ENCODE measurements at regions not wholly inside any gene's neighbourhood (a gene's known extent, or its start where the extent isn't known, plus 50 kb on each side); places are given as distances from the start of the nearest gene placed in this dataset.
A peak's percentile ranks its signal among the peaks of the same experiment; 100 is the strongest.

DNA sequence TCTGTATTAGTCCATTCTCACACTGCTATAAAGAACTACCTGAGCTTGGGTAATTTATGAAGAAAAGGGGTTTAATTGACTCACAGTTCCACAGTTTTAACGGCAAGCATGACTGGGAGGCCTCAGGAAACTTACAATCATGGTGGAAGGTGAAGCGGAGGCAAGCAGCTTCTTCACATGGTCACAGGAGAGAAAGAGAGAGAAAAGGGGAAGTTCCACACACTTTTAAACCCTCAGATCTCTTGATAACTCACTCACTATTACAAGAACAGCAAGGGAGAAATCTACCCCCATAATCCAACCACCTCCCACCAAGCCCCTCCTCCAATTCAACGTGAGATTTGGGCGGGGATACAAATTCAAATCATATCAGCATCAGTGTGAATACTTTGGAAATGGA is 133.4 kb upstream of the SLC30A5 start:
- no peak for DNase-seq (ENCODE audit: low read depth)
- TF ChIP-seq, protein P1, sequence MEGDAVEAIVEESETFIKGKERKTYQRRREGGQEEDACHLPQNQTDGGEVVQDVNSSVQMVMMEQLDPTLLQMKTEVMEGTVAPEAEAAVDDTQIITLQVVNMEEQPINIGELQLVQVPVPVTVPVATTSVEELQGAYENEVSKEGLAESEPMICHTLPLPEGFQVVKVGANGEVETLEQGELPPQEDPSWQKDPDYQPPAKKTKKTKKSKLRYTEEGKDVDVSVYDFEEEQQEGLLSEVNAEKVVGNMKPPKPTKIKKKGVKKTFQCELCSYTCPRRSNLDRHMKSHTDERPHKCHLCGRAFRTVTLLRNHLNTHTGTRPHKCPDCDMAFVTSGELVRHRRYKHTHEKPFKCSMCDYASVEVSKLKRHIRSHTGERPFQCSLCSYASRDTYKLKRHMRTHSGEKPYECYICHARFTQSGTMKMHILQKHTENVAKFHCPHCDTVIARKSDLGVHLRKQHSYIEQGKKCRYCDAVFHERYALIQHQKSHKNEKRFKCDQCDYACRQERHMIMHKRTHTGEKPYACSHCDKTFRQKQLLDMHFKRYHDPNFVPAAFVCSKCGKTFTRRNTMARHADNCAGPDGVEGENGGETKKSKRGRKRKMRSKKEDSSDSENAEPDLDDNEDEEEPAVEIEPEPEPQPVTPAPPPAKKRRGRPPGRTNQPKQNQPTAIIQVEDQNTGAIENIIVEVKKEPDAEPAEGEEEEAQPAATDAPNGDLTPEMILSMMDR (IDR thresholded peaks at IDR 0.05; ENCODE audit: control insufficient read depth, extremely low read depth, insufficient read depth): no peak
- no peak overlapping the region for H3K4me3 ChIP-seq (ENCODE audit: low read depth, low read length)

DNA sequence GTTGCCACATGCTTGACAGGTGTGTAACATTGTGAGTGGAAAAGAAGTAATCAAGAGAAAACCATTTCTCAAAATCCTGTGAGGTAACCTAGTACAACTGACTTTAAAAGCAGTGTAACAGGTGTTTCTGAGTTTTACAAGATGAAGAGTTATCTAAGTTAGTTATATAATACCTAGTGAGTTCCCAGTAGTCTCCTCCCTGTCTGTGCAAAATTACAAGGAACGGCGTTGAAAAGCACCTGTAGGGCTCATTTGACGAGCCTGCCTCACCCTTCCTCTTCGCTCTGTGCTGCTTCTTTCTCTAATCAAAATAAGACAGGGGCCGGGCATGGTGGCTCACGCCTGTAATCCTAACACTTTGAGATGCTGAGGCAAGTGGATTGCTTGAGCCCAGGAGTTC is 132.9 kb upstream of the SLC30A5 start:
- no peak for DNase-seq (ENCODE audit: low read depth)
- TF ChIP-seq, protein P1 (IDR thresholded peaks at IDR 0.05; ENCODE audit: control insufficient read depth, extremely low read depth, insufficient read depth): no peak
- no peak overlapping the region for H3K4me3 ChIP-seq (ENCODE audit: low read depth, low read length)

DNA sequence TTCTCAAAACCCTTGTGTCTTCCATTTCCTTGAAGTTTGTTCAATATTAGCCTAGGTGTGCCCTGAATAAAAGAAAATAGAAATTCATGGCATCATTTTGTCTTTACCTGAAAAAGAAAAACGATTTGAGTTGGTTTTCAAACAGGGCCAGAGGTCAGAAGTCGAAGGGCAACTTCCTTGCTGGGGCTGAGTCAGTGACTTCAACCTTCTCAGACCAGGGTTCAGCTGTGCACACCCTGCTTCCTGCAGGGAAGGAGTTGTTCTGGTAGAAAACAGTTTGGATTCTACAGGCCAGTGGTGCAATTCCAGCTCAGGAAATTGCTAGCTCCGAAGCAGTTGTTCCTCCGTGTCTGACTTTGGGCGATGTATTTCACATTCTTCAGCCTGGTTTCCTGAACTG is 132.1 kb upstream of the SLC30A5 start:
- DNase-seq (ENCODE audit: low read depth): no peak
- TF ChIP-seq, protein P1 (IDR thresholded peaks at IDR 0.05; ENCODE audit: control insufficient read depth, extremely low read depth, insufficient read depth): no peak
- H3K4me3 ChIP-seq (ENCODE audit: low read depth, low read length): no peak overlapping the region

DNA sequence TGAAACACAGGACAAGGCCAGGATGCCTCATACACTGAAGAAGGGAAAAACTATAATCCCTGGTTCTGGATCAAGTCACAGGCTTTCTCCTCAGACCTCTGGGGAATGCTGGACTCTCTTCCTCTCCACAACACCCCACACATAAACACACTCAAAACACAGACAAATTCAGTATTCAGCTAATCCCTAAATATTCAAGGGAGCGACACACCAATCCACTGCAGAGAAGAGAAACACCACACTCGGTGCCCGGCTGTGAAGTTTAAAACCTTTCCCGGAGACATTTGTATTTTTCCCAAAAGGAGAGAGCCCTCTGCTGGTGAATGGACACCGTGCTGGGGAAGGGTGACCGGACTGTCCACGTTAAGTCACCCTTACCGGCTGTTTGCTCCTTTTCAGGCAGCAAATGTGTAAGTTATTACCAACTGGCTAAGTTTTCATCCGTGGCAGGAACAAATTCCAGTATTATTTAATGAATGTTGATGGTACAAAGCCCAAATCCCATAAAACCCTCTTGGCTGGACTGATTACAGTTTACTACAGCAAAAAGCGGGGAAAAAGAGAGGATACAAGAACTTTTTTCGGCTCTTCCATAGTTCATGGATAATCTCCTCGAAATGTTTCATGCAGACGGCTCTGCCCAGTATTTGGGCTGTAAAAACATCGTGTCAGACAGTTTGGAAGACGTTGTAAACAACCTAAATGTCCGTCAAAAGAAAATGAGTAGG is 130.9 kb upstream of the SLC30A5 start:
- no peak for DNase-seq (ENCODE audit: low read depth)
- TF ChIP-seq, protein P1 (IDR thresholded peaks at IDR 0.05; ENCODE audit: control insufficient read depth, extremely low read depth, insufficient read depth): peak; percentile 84
- no peak overlapping the region for H3K4me3 ChIP-seq (ENCODE audit: low read depth, low read length)

DNA sequence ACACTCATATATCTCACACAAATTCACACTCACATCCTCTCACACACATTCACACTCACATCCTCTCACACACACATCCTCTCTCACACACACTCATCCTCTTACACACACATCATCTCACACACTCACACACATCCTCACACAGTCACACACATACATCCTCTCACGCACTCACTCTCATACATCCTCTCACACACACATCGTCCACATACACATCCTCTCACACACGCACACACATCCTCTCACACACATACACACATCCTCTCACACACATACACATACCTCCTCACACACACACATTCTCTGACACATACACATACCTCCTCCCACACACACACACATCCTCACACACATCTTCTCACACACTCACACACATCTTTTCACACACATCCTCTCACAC is 129.1 kb upstream of the SLC30A5 start:
- DNase-seq (ENCODE audit: low read depth): no peak
- TF ChIP-seq, protein P1 (IDR thresholded peaks at IDR 0.05; ENCODE audit: control insufficient read depth, extremely low read depth, insufficient read depth): no peak
- H3K4me3 ChIP-seq (ENCODE audit: low read depth, low read length): no peak overlapping the region

DNA sequence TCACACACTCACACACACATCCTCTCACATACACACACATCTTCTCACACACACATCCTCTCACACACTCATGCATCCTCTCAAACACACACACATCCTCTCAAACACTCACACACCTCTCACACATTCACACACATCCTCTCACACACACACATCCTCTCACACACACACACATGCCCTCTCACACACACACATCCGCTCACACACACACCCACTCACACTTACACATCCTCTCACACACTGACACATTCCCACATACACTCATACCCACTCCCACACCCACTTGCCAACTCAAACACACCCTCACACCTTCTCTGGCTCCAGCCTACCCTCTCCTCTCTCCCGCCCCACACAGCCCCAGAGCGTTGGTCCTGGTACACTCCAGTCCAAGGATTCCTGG is 127.9 kb upstream of the SLC30A5 start:
- no peak for DNase-seq (ENCODE audit: low read depth)
- H3K4me3 ChIP-seq (ENCODE audit: low read depth, low read length): no peak overlapping the region
- TF ChIP-seq, protein P1 (IDR thresholded peaks at IDR 0.05; ENCODE audit: control insufficient read depth, extremely low read depth, insufficient read depth): no peak

DNA sequence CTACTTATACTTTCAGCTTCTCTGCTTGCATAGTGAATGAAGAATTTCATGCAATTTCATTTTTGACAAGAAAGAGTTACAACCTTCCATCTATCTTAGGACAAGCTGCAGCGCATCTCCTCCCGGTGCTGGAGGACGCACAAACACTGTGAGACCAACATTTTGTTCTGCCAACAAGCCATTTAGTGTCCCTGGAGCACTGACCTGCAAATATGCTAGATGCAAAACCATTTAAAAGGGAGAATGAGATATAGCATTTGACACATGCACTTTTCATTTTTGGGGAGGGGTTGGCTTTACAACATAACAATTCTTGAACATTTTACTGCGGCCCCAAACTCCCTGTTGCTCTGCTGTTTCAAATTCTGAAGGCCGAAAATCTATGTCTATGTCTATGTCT is 127.2 kb upstream of the SLC30A5 start:
- TF ChIP-seq, protein P1 (IDR thresholded peaks at IDR 0.05; ENCODE audit: control insufficient read depth, extremely low read depth, insufficient read depth): no peak

More for the DNA sequence above, 127.2 kb upstream of the SLC30A5 start:
- H3K4me3 ChIP-seq (ENCODE audit: low read depth, low read length): no peak overlapping the region
- no peak for DNase-seq (ENCODE audit: low read depth)
